Mesenchymal stem cell (in vitro differentiated cells and primary cell): ENCODE measurements at regions not wholly inside any gene's neighbourhood (a gene's known extent, or its start where the extent isn't known, plus 50 kb on each side); places are given as distances from the start of the nearest gene placed in this dataset.

ENCODE experiments used
- DNase-seq: peaks from one replicate; pipeline ENCODE4 v3.0.0-alpha.2; 2013
- H2AFZ ChIP-seq: one replicate; pipeline ENCODE4 v1.6.1; 2013; ENCODE audit warnings: low read depth, mild to moderate bottlenecking, control low read depth, inconsistent platforms, low read length, moderate library complexity
- H2AK5ac ChIP-seq: 2 replicates; pipeline ENCODE4 v1.6.1; 2013; ENCODE audit warnings: low read length, moderate library complexity, mild to moderate bottlenecking, inconsistent platforms; ENCODE audit not compliant: severe bottlenecking
- H2BK120ac ChIP-seq: one replicate; pipeline ENCODE4 v1.6.1; 2013; ENCODE audit warnings: low read depth, mild to moderate bottlenecking, inconsistent platforms, low read length, moderate library complexity
- H2BK12ac ChIP-seq, 2 experiments: one replicate each; pipeline ENCODE4 v1.6.1; 2013; ENCODE audit warnings: inconsistent platforms in 2 of 2, low read length in 2 of 2, mild to moderate bottlenecking in 2 of 2, moderate library complexity in 2 of 2, control low read depth in 1 of 2
- H2BK15ac ChIP-seq: one replicate; pipeline ENCODE4 v1.6.1; 2013; ENCODE audit warnings: mild to moderate bottlenecking, low read depth, inconsistent platforms; ENCODE audit not compliant: poor library complexity, severe bottlenecking
- H2BK5ac ChIP-seq: 2 replicates; pipeline ENCODE4 v1.6.1; 2013; ENCODE audit warnings: low read depth, mild to moderate bottlenecking, low read length, control low read depth, inconsistent platforms; ENCODE audit not compliant: poor library complexity, severe bottlenecking
- H3K14ac ChIP-seq, 2 experiments: one replicate each; pipeline ENCODE4 v1.6.1; 2013; ENCODE audit warnings: inconsistent platforms in 2 of 2, low read length in 2 of 2, control low read depth in 1 of 2, mild to moderate bottlenecking in 1 of 2, moderate library complexity in 1 of 2
- H3K18ac ChIP-seq, 2 experiments: one replicate each; pipeline ENCODE4 v1.6.1; 2013; ENCODE audit warnings: inconsistent platforms in 2 of 2, low read length in 2 of 2, control low read depth in 1 of 2, low read depth in 1 of 2, mild to moderate bottlenecking in 1 of 2
- H3K23ac ChIP-seq, 2 experiments: one replicate each; pipeline ENCODE4 v1.6.1; 2013; ENCODE audit warnings: inconsistent platforms in 2 of 2, low read length in 2 of 2, mild to moderate bottlenecking in 2 of 2, moderate library complexity in 2 of 2, control low read depth in 1 of 2
- H3K27ac ChIP-seq: 2 replicates; pipeline ENCODE4 v1.5.1; 2013; ENCODE audit warnings: mild to moderate bottlenecking, moderate library complexity, low read length, control low read depth, inconsistent platforms; ENCODE audit not compliant: poor library complexity, severe bottlenecking
- H3K27me3 ChIP-seq, 2 experiments: 2 replicates each; pipeline versions ENCODE4 v1.6.1 to v1.7.0; 2013; ENCODE audit warnings: low read length in 2 of 2, mild to moderate bottlenecking in 2 of 2, moderate library complexity in 2 of 2, control low read depth in 1 of 2, inconsistent platforms in 1 of 2; ENCODE audit not compliant: control insufficient read depth in 1 of 2, insufficient read depth in 1 of 2
- H3K36me3 ChIP-seq, 2 experiments: 2 replicates each; pipeline versions ENCODE4 v1.6.1 to v1.7.0; 2013; ENCODE audit warnings: low read length in 2 of 2, control low read depth in 1 of 2, inconsistent platforms in 1 of 2, low read depth in 1 of 2, mild to moderate bottlenecking in 1 of 2; ENCODE audit not compliant: insufficient read depth in 2 of 2, control insufficient read depth in 1 of 2
- H3K4ac ChIP-seq, 2 experiments: one replicate each; pipeline ENCODE4 v1.6.1; 2013; ENCODE audit warnings: inconsistent platforms in 2 of 2, low read length in 2 of 2, mild to moderate bottlenecking in 2 of 2, moderate library complexity in 2 of 2, control low read depth in 1 of 2, low read depth in 1 of 2
- H3K4me1 ChIP-seq: 2 replicates; pipeline ENCODE4 v1.6.1; 2013; ENCODE audit warnings: low read depth, low read length, control low read depth; ENCODE audit not compliant: control insufficient read depth, insufficient read depth
- H3K4me2 ChIP-seq: 2 replicates; pipeline ENCODE4 v1.6.1; 2013; ENCODE audit warnings: low read length, mild to moderate bottlenecking, inconsistent platforms; ENCODE audit not compliant: poor library complexity, severe bottlenecking
- H3K4me3 ChIP-seq, 2 experiments: 2 replicates each; pipeline versions ENCODE4 v1.5.1 to v1.7.0; 2013; ENCODE audit warnings: low read length in 2 of 2, mild to moderate bottlenecking in 2 of 2, control low read depth in 1 of 2, low read depth in 1 of 2; ENCODE audit not compliant: insufficient read depth in 1 of 2
- H3K79me1 ChIP-seq: replicated peaks from 2 replicates; pipeline ENCODE4 v1.6.1; 2013; ENCODE audit warnings: mild to moderate bottlenecking, control low read depth, low read length, inconsistent platforms; ENCODE audit not compliant: poor library complexity, severe bottlenecking
- H3K9ac ChIP-seq: 2 replicates; pipeline ENCODE4 v1.7.0; 2013; ENCODE audit warnings: mild to moderate bottlenecking, low read length, moderate library complexity
- H3K9me3 ChIP-seq: 2 replicates; pipeline ENCODE4 v1.7.0; 2013; ENCODE audit warnings: mild to moderate bottlenecking, low read length; ENCODE audit not compliant: control insufficient read depth
- H4K8ac ChIP-seq: one replicate; pipeline ENCODE4 v1.6.1; 2013; ENCODE audit warnings: inconsistent platforms, mild to moderate bottlenecking, low read length, moderate library complexity
- H4K91ac ChIP-seq: one replicate; pipeline ENCODE4 v1.6.1; 2013; ENCODE audit warnings: mild to moderate bottlenecking, low read length, inconsistent platforms
- WGBS: methylation state at CpG from one replicate; pipeline ENCODE4 v1.1.7; 2013; ENCODE audit warnings: mixed read lengths; 5-methylcytosine and 5-hydroxymethylcytosine counted together

GRCh38 chr4:126174627-126175026 is 859.9 kb downstream of the FAT4 start:
- no peaks in the 10 kb centered on the region for H3K4me1 ChIP-seq
- H3K4ac ChIP-seq = no peak overlapping the region
- no peak overlapping the region for H3K14ac ChIP-seq
- 100% methylated on average over 2 of the region's 2 CpGs for WGBS
- H3K23ac ChIP-seq = no peak overlapping the region
- no peak overlapping the region for H3K4me3 ChIP-seq
- no peak for DNase-seq
- H2BK15ac ChIP-seq = no peak overlapping the region
- no peaks in the 10 kb centered on the region for H3K27me3 ChIP-seq
- no peaks in the 10 kb centered on the region for H3K79me1 ChIP-seq
- H2BK12ac ChIP-seq = no peak overlapping the region
- H3K9me3 ChIP-seq = no peaks in the 10 kb centered on the region
- H3K4me2 ChIP-seq = no peak overlapping the region
- no peak overlapping the region for H3K18ac ChIP-seq
- H2AK5ac ChIP-seq = no peak overlapping the region
- H3K27ac ChIP-seq = no peak overlapping the region
- no peak overlapping the region for H2BK120ac ChIP-seq
- no peak overlapping the region for H4K8ac ChIP-seq
- no peak overlapping the region for H2AFZ ChIP-seq
- no peak overlapping the region for H4K91ac ChIP-seq
- no peak overlapping the region for H3K9ac ChIP-seq
- H2BK5ac ChIP-seq = no peak overlapping the region
- no peaks in the 10 kb centered on the region for H3K36me3 ChIP-seq

GRCh38 chr4:126180642-126181041 is 865.9 kb downstream of the FAT4 start:
- Histone ChIP-seq H2BK15ac (no peak overlapping the region), H2BK12ac (no peak overlapping the region), H3K27me3 (no peaks in the 10 kb centered on the region), H3K36me3 (no peaks in the 10 kb centered on the region), H3K4me2 (no peak overlapping the region), H4K8ac (no peak overlapping the region), H2AK5ac (no peak overlapping the region), H4K91ac (no peak overlapping the region), H3K23ac (no peak overlapping the region), H3K27ac (no peak overlapping the region), H2AFZ (no peak overlapping the region), H3K4ac (no peak overlapping the region), H3K9ac (no peak overlapping the region), H2BK120ac (no peak overlapping the region), H3K4me3 (no peak overlapping the region), H3K4me1 (no peaks in the 10 kb centered on the region), H3K14ac (no peak overlapping the region), H2BK5ac (no peak overlapping the region), H3K79me1 (no peaks in the 10 kb centered on the region), H3K9me3 (no peaks in the 10 kb centered on the region), H3K18ac (no peak overlapping the region)
- DNase-seq = no peak

DNA sequence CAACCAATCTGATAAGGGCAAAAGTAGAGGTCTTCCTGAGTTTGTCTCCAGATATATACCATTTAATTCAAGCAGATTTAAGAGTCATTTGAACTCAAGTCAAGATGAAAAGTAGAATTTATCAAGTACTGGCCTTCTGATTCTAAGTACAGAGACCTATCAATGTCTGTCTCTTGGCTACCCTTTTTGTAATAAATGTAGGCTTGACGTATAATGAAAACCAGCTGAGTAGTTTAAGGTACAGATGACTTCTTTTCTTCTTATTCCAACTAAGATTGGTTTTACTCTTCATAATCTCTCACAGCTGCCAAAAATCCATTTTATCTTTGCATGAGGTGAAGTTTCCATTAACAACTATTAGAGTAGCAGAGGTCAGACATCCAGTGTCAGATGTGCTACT is 867.6 kb downstream of the FAT4 start:
- no peak overlapping the region for H2BK12ac ChIP-seq
- H3K4me2 ChIP-seq = no peak overlapping the region
- DNase-seq = no peak
- H3K9ac ChIP-seq = no peak overlapping the region
- WGBS = no CpG with 5 or more reads among the region's 1 CpG
- no peak overlapping the region for H2AK5ac ChIP-seq
- no peak overlapping the region for H3K27ac ChIP-seq
- no peaks in the 10 kb centered on the region for H3K79me1 ChIP-seq
- H3K23ac ChIP-seq = no peak overlapping the region
- no peak overlapping the region for H2AFZ ChIP-seq
- no peak overlapping the region for H3K4me3 ChIP-seq
- H3K36me3 ChIP-seq = no peaks in the 10 kb centered on the region
- no peaks in the 10 kb centered on the region for H3K27me3 ChIP-seq
- no peak overlapping the region for H3K14ac ChIP-seq
- H3K4me1 ChIP-seq = no peaks in the 10 kb centered on the region
- H2BK5ac ChIP-seq = no peak overlapping the region
- no peaks in the 10 kb centered on the region for H3K9me3 ChIP-seq
- no peak overlapping the region for H2BK15ac ChIP-seq
- no peak overlapping the region for H2BK120ac ChIP-seq
- H3K4ac ChIP-seq = no peak overlapping the region
- H3K18ac ChIP-seq = no peak overlapping the region
- no peak overlapping the region for H4K8ac ChIP-seq
- H4K91ac ChIP-seq = no peak overlapping the region

DNA sequence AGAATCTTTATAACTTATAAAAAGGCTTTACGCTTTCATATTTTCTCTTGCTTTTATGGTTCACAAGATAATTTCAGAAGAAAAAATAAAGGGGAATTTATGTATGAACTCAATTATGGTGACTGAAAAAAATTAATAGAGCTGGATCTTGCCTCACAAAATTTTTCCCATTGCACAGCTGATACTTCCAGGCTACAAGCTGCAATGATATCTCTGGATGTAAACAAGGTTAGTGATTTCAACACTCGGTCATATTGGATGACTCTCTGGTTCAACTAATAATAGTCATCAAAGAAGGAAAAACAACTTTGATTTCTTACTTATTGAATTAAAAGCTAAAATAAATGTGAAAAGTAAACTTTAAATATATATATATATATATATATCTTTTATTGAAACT is 868.0 kb downstream of the FAT4 start:
- no peak overlapping the region for H3K4me2 ChIP-seq
- no peak overlapping the region for H3K9ac ChIP-seq
- H3K27me3 ChIP-seq = no peaks in the 10 kb centered on the region
- no peaks in the 10 kb centered on the region for H3K4me1 ChIP-seq
- no peak overlapping the region for H3K14ac ChIP-seq
- no peak overlapping the region for H3K27ac ChIP-seq
- no peak overlapping the region for H4K8ac ChIP-seq
- H3K9me3 ChIP-seq = no peaks in the 10 kb centered on the region
- no peak overlapping the region for H2BK15ac ChIP-seq
- no peak overlapping the region for H2AK5ac ChIP-seq
- DNase-seq = peak; percentile 30
- no peak overlapping the region for H2BK120ac ChIP-seq
- no peaks in the 10 kb centered on the region for H3K36me3 ChIP-seq
- no peak overlapping the region for H3K4me3 ChIP-seq
- no peak overlapping the region for H3K23ac ChIP-seq
- H3K18ac ChIP-seq = no peak overlapping the region
- WGBS = no CpG with 5 or more reads among the region's 2 CpGs
- H2BK12ac ChIP-seq = no peak overlapping the region
- no peak overlapping the region for H2AFZ ChIP-seq
- no peak overlapping the region for H2BK5ac ChIP-seq
- no peak overlapping the region for H3K4ac ChIP-seq
- H3K79me1 ChIP-seq = no peaks in the 10 kb centered on the region
- H4K91ac ChIP-seq = no peak overlapping the region
